ENCODE measurements at regions not wholly inside any gene's neighbourhood (a gene's known extent, or its start where the extent isn't known, plus 50 kb on each side); places are given as distances from the start of the nearest gene placed in this dataset.

- TF ChIP-seq CTCF (conservative IDR thresholded peaks at IDR 0.05), result no peak
- H3K27ac ChIP-seq, result no peak overlapping the region
Measured at GRCh38 chr14:76940021-76940760, 88.3 kb downstream of the IRF2BPL start.

- H3K27ac ChIP-seq, result no peak overlapping the region
- no peak for TF ChIP-seq CTCF (conservative IDR thresholded peaks at IDR 0.05)
Measured at GRCh38 chr14:76939015-76939742, 89.3 kb downstream of the IRF2BPL start.

GRCh38 chr14:76938092-76938500 lies 90.4 kb downstream of the IRF2BPL start:
- H3K27ac ChIP-seq, result no peak overlapping the region
- no peak for TF ChIP-seq CTCF (conservative IDR thresholded peaks at IDR 0.05)

- TF ChIP-seq CTCF (conservative IDR thresholded peaks at IDR 0.05), result no peak
- H3K27ac ChIP-seq, result no peak overlapping the region
Measured at GRCh38 chr14:76937181-76938091, 91.1 kb downstream of the IRF2BPL start.

- no peak for TF ChIP-seq CTCF (conservative IDR thresholded peaks at IDR 0.05)
- H3K27ac ChIP-seq, result no peak overlapping the region
Measured at GRCh38 chr14:76936483-76936882, 92.0 kb downstream of the IRF2BPL start.

GRCh38 chr14:76933515-76933914 lies 95.0 kb downstream of the IRF2BPL start:
- H3K27ac ChIP-seq, result no peak overlapping the region

More at GRCh38 chr14:76933515-76933914, 95.0 kb downstream of the IRF2BPL start:
- no peak for TF ChIP-seq CTCF (conservative IDR thresholded peaks at IDR 0.05)

Measured in VCaP (cell line).